HEK293 (cell line): ENCODE measurements at regions not wholly inside any gene's neighbourhood (a gene's known extent, or its start where the extent isn't known, plus 50 kb on each side); places are given as distances from the start of the nearest gene placed in this dataset.

Experiments used
- HOXD13 ChIP-seq: sonication (generic); formaldehyde crosslinking; IDR thresholded peaks from 2 replicates; pipeline ENCODE4 v1.8.0; 2022; ENCODE audit warnings: missing genetic modification reagents, borderline replicate concordance
- KLF9 ChIP-seq: fragments of 450-650 bp; formaldehyde crosslinking; IDR thresholded peaks from 2 replicates; pipeline ENCODE4 v1.5.1; 2016; ENCODE audit warnings: missing biosample characterization, missing genetic modification characterization, low read depth
- WT1 ChIP-seq: fragments of 450-650 bp; formaldehyde crosslinking; IDR thresholded peaks from 2 replicates; pipeline ENCODE4 v1.5.1; 2016; ENCODE audit warnings: missing biosample characterization, missing genetic modification characterization
- ZFP41 ChIP-seq: fragments of 450-650 bp; formaldehyde crosslinking; IDR thresholded peaks from 2 replicates; pipeline ENCODE4 v1.5.1; 2016; ENCODE audit warnings: missing biosample characterization, missing genetic modification characterization, borderline replicate concordance
- ZNF24 ChIP-seq: fragments of 450-650 bp; formaldehyde crosslinking; IDR thresholded peaks from 2 replicates; pipeline ENCODE4 v1.5.1; 2016; ENCODE audit warnings: missing biosample characterization, missing genetic modification characterization
- ZNF311 ChIP-seq: fragments of 450-650 bp; formaldehyde crosslinking; IDR thresholded peaks from 2 replicates; pipeline ENCODE4 v1.5.1; 2017; ENCODE audit warnings: missing biosample characterization, missing genetic modification characterization, borderline replicate concordance
- ZNF350 ChIP-seq: fragments of 450-650 bp; formaldehyde crosslinking; IDR thresholded peaks from 2 replicates; pipeline ENCODE4 v1.5.0; 2017; ENCODE audit warnings: missing biosample characterization, mild to moderate bottlenecking, missing genetic modification characterization
- ZNF404 ChIP-seq: fragments of 450-650 bp; formaldehyde crosslinking; IDR thresholded peaks from 2 replicates; pipeline ENCODE4 v1.5.1; 2017; ENCODE audit warnings: missing biosample characterization, missing genetic modification characterization
- ZNF529 ChIP-seq: fragments of 450-650 bp; formaldehyde crosslinking; IDR thresholded peaks from 2 replicates; pipeline ENCODE4 v1.5.1; 2017; ENCODE audit warnings: missing genetic modification characterization, missing biosample characterization; ENCODE audit not compliant: insufficient replicate concordance
- ZNF548 ChIP-seq: fragments of 450-650 bp; formaldehyde crosslinking; IDR thresholded peaks from 2 replicates; pipeline ENCODE4 v1.5.1; 2016; ENCODE audit warnings: missing biosample characterization, missing genetic modification characterization
- ZNF629 ChIP-seq: fragments of 450-650 bp; formaldehyde crosslinking; IDR thresholded peaks from 2 replicates; pipeline ENCODE4 v1.5.1; 2017; ENCODE audit warnings: missing biosample characterization, missing genetic modification characterization
- ZNF777 ChIP-seq: fragments of 450-650 bp; formaldehyde crosslinking; IDR thresholded peaks from 2 replicates; pipeline ENCODE4 v1.5.1; 2017; ENCODE audit warnings: missing biosample characterization, missing genetic modification characterization, borderline replicate concordance
- TF ChIP-seq, protein P1 (sequence below): fragments of 450-650 bp; formaldehyde crosslinking; IDR thresholded peaks from 2 replicates; pipeline ENCODE4 v1.5.1; 2016; ENCODE audit warnings: missing biosample characterization, missing genetic modification characterization

DNA sequence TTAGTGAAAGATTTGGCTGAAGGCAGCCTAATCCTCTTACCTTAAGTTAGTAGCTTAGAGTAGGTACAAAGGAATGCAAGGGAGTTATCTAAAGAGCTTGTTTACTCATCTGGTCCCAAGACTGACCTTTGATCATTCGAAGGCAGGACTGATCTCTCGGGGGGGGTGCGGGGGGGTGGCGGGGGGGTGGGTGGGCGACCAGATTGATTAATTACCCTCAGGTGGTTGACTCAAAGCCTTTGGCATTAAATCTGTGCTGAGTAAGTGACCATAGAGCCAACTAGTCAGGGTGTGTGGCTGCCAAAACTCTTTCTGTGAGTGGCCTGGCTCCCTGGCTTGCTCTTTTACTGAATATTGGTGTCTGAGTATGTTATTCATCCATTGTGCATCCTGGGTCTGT is 731.9 kb upstream of the FBXO33 start:
- TF ChIP-seq, protein P1, sequence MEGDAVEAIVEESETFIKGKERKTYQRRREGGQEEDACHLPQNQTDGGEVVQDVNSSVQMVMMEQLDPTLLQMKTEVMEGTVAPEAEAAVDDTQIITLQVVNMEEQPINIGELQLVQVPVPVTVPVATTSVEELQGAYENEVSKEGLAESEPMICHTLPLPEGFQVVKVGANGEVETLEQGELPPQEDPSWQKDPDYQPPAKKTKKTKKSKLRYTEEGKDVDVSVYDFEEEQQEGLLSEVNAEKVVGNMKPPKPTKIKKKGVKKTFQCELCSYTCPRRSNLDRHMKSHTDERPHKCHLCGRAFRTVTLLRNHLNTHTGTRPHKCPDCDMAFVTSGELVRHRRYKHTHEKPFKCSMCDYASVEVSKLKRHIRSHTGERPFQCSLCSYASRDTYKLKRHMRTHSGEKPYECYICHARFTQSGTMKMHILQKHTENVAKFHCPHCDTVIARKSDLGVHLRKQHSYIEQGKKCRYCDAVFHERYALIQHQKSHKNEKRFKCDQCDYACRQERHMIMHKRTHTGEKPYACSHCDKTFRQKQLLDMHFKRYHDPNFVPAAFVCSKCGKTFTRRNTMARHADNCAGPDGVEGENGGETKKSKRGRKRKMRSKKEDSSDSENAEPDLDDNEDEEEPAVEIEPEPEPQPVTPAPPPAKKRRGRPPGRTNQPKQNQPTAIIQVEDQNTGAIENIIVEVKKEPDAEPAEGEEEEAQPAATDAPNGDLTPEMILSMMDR (tag by site-specific recombination), result no peak
- no peak for TF ChIP-seq WT1
- no peak for TF ChIP-seq ZNF404 (tag by site-specific recombination)
- no peak for TF ChIP-seq ZNF311
- TF ChIP-seq KLF9, result no peak
- no peak for TF ChIP-seq ZNF777
- no peak for TF ChIP-seq ZNF629 (tag by site-specific recombination)
- no peak for TF ChIP-seq HOXD13 (CRISPR knock-in tag)
- no peak for TF ChIP-seq ZNF548 (tag by site-specific recombination)
- TF ChIP-seq ZNF350 (tag by site-specific recombination), result no peak
- no peak for TF ChIP-seq ZFP41
- no peak for TF ChIP-seq ZNF529 (tag by site-specific recombination)
- TF ChIP-seq ZNF24 (tag by site-specific recombination), result no peak
